T-helper 1 cell treated with Interleukin-12 subunit alpha and Interleukin-12 subunit beta and Interleukin-4 antibody, amounts not matched to agents 30 ng/mL and 1 ng/mL, for 36 hours (primary cell): ENCODE measurements at regions not wholly inside any gene's neighbourhood (a gene's known extent, or its start where the extent isn't known, plus 50 kb on each side); places are given as distances from the start of the nearest gene placed in this dataset.

Experiments
- intact Hi-C: fragments of 100-400 bp; cut with micrococcal nuclease; formaldehyde crosslinking; loops from one replicate; pipeline ENCODE4 v1.15.1; 2024

DNA sequence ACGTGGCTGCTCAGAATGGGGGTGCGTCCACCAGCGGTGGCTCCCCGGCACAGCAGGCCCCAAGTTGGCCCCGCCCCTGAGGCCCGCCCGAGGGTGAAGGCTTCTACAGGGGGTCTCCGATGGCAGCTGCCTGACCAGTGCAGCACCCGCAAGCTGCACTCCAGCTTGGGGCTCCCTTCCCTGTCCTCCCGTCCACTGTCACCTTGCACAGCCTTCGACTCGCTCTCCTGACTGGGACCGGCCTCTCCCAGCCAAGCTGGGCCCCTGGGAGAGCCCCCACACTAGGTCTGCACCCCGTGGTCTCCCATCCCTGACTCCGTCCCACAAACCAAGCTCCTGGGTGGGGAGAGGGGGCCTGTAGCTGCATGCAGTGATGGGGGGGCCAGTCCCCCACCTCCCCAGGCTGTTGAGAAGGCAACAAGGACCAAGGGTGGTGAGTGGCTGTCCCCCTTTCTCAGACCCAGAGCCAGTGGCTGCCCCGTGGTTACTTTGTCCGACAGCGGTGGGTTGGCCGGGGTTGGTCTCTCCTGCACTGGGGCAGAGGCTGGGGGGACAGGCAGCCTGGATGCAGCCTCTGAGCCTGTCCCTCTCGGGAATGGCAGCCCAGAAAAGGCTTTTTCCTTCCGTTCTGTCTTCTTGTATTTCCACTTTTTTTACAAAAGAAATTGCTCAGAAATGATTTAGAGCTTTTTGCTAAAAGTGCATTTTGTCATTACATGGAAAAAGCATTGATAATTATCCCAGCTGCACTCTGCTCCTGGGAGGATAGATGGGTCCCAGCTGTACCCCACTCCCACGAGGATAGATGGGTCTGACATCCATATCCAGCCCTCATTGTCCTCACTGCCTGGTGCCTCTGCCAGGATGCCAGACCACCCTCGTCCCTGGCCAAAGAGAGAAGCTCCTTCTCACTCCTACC is 217.0 kb downstream of the KIF26A start:
- intact Hi-C loops, result no loop called here

DNA sequence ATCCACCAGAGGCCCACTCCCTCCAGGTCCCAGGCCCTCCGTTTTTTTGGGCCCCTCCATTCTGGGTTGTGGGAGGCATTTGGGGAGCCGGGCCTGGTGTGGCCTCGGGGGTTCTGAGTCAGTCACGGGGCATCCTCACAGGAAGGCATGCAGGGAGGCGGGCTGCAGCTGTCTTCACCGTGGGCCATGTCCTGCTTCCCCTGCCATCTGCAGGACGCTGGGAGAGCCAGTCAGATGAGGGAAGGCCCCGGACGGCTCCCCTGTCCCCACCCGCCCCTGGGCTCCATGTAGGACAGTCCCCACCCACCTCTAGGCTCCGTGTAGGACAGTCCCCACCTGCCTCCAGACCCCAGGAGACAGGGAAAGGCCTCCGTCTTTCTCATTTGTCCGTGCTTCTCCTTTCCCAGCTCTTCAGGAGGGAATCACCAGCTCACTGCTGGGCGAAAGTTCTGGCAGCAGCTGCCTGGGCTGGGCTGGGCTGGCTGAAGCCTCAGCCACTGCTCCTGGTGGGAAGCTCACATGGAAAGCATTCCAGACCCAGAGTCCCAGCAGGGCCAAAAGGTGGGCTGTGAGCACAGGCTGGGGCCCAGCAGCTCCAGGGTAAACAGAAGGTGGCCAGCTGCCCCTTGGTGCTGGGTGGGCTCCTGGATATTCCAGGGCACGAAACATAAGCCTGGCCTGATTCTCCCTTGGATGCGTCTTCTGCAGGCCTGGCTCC is 217.8 kb downstream of the KIF26A start:
- intact Hi-C loops, result no loop called here

DNA sequence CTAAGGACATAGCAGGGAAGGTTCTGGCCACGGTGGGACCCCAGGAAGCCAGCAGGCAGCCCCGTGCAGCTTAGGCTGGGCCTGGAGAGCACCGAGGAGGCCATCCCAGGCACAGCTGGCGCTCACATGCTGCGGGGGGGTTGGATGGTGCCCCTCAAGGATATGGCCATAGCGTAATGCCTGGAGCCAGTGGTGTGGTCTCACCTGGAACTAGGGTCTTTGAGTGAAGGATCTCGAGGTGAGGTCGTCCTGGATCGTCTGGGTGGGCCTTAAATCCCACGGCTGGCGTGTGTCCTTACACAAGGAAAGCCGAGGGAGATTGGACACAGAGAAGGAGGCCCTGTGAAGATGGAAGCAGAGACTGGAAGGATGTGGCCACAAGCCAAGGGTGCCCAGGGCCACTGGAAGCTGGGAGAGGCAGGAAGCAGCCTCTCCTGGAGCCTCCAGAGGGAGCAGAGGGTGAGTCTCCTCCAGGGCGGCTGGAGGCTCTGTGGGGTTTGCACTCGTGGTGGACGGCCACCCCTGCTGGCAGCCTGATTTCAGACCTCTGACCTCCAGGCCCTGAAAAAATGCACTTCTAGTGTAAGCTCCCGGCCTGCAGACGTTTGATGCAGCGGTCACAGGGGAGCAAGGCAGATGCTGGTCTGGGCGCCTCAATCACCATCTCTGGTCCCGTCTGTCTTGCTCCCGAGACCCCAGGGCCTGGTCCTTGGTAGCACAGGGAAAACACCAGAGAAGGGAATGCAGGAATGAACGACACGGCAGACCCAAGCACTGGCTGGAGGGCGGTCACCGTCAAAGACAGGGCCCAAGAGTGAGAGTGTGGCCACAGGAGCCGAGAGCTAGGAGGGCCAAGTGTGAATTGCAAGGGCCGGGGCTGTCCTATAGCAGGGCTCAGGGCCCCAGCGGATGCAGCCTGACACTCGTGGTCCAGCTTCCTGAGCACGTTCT is 218.6 kb downstream of the KIF26A start:
- intact Hi-C loops, result no loop called here

DNA sequence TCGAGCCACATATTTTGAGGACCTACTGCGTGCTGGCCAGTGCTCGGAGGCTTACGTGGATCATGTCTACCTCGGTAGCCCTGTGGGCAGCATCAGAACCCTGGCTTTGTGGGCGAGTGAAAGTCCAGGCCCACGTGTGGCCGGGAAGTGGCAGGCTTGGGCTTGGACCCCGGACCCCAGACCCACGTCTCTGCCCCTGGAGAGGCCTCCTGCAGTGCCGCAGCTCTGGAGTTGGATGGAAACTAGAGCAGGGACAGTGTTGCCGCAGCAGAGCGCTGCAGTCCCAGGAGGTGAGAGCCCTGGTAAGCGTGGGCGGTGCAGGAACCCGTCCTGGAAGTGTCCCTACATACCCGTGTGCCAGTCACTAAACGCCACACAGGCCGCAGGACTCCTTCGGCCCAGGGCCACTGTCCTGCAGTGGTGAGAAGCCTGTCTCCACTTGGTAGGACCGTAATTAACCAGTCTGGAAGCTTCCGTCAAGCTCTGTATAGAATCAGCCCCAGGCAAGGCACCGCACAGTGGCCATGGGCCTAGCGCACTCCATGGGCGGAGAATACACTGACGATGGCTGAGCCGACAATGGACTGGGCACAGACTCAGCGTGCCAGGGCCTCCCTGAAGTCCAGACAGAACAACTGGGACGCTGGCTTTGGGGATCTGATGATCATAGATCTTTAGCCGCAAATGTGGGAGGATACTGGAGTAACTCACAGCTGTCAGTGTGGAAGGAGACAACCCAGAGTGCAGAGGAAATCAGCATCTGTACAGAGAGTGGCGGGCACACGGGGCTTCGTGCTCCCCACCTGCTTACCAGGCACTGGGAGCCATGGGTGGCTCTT is 219.5 kb downstream of the KIF26A start:
- intact Hi-C loops, result no loop called here

DNA sequence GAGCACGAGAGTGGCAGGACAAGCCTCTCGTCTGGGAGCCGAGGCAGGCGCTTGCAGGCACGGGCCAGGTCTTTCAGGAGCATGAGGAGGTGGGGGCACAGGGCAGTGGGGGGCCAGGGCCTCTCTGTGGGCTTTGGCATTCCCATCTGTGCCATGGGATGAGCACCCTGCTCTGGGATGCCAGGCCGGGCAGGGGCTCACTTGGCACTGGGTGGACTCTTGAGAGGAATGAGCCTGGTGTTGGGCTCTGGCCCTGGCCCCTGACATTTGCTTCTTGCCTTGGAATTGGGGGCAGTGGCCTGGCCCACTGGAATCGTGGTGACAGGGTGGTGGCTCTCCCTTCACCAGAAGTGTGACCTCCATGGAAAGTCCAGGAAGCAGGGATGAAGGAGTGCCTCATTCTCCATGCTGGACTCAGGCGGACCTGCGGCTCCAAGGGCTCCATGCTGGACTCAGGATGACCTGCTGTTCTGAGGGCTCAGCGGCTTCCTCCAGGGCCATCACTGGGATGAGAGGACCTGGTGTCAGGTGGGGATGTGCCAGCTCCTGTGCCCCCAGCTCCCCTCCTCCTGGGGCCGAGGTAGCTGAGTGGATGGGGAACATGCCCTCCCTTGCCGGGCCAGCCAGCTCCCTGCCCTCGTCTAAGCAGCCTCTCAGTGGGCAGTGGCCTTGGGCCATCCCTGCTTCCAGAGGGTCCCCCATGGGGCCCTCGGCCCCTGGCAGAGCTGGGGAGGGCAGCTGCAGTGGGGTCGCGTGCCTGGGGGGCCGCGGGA is 220.3 kb downstream of the KIF26A start:
- intact Hi-C loops, result no loop called here

DNA sequence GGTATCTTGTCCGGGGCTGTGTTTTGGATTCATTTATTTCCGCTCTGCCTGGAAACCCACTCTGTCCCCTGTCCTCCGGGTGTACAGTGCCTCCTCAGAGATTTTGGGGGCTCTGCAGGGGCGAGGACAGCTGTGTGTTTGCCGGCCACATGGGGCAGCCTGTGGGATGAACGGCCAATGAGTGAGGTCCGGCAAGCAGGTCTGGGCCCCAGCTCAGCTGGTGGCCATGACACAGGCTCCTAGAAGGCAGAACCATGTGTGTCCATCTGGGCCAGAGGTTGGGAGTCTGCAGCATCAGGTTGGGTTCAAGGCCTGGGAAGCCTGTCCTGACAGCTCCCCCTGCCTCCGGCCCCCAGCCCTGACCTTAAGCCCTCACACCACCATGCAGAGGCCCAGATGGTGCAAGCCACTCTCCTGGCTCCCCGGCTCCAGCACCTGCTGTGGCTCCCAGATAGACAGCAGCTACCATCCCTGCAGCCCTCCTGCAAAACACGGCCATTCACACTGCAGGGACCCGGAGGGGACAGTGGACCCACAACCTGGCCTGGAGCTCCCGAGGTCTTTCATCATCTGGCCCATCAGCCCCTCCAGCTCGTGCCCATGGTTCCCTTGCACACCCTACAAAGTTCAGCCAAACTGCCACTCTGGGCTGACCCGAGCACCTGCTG is 220.1 kb upstream of the C14orf180 start:
- intact Hi-C loops, result no loop called here

DNA sequence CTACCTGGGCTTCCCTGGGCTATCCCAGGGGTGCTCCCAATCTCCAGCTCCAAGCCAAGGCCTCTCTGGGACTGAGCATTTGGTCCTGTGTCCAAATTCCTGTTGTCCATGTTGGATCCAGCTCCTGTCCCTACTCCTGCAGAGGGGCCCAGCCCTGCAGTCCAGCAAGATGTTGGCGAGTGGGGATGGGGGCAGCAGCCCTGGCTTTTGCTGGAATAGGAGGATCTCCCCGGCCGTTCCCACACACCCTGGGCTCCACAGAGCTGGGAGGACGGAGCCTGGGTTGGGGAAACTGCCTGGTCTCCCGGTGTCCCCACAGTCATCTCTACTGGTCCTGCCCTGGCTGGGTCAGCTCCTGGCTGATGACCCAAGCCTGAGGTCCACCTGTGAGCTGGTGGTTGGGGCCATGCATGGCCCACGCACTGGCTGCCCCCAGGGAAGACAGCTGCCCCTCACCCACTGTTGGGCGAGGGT is 219.6 kb upstream of the C14orf180 start:
- intact Hi-C loops, result no loop called here

DNA sequence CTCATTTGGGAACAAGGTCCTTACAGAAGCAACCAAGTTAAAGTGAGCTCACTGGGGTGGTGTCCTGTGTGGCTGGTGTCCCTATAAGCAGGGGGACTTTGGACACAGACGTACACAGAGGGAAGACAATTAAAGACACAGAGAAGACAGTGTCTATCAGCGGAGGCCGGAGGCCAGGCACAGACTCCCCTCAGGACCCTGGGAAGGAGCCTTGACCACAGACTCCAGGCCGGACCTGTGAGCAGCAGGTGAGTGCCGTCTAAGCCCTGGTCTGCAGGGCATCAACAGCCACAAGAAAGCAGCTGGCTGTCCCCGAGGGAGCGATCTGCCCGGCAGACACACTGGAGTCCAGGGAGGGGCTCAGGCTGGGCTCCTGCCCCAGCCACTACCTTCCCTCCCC is 219.1 kb upstream of the C14orf180 start:
- intact Hi-C loops, result no loop called here

DNA sequence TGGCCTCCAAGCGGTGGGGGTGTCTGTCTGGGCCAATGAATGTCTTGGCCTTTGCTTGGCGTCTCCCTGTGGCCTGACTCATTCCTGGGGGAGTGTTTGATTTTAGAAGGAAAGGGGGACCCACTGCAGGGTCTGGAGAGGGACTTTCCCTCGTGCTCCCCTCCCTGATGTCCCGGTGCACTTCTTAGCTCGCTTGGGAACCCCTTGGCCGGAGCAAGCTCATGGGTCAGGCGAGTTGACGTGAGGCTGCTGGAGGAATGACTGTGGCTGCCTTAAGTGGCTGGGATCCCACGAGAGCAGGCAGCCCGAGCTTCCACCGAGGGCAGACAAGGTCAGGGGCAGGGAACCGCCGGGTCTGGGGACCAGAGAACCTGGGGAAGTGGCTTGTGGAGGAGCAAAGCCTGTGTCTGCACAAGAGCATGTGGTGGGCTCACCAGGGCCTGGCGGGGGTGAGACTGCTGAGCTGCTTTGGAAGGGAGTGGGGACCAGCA is 218.4 kb upstream of the C14orf180 start:
- intact Hi-C loops, result no loop called here

DNA sequence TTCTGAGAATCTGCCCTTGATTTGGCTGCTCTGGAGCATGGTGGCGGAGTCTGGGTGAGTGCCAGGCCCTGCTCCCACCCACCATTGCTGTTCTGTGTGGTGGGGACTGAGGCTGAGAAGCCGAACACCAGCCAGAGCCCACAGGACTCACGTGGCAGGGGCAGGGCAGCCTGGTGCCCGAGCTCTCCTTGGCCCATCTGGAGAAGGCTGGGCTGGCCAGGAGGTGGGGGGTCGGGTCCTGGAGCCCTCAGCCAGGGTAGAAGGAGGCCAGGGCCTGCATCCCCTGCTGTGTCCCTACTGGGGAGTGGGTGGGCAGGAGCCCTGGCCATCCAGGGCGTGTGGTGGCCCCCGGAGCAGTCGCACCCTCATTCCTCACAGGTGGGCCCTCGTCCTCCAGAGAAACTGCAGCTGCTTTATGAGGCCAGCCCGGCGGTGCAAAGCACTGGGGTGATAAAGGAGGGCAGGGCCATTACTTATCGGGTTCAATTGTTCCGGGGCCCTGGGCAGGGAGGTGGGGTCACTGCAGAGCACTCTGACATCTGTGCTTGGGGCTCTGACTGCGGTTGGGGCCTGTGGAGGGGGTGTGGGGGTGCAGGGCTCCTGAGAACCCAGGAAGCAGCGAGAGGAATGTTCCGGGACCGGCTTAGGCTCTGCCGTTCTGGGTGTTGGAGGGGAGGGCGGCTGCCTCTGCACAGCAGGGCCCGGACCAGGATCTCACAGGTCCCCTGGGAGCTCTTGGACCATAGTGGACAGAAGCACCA is 217.5 kb upstream of the C14orf180 start:
- intact Hi-C loops, result no loop called here

DNA sequence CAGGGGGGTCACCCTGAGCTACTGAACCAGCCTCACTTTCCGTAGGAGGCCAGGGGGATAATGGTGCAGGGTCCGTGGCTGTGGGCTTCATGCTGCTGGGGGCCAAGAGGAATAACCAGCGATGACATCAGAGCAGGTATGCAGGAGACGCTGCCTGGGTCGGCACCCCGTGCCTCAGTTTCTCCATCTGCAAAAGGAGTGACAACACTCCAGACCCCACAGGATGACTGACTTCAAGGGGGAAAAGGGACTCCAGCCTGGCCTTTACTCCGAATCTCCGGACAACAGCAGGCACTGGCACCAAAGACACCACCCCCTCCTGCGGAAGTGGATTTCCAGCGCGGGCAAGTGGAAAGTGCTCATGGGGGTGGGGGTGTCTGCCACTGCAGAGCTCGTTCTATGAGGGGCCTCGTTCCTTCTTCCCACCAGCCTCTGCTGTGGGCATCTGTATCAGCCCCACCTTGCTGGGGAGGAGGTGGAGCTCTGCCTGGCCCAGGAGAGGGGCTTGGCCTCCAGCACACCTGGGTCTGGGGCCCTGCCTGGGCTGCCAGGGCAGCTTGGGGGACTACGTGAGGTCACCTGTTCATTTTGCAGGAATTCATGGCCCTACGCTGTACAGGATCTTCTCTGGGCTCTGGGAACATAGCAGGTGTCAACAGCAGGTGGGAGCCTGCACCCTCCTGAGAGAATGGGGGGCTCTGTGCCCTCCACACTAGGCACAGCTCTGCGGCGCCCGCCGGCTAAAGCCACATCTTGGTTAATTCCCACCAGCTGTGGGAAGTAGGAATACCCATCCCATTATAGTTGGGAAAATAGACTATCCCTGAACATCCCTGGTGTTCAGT is 216.6 kb upstream of the C14orf180 start:
- intact Hi-C loops, result no loop called here

DNA sequence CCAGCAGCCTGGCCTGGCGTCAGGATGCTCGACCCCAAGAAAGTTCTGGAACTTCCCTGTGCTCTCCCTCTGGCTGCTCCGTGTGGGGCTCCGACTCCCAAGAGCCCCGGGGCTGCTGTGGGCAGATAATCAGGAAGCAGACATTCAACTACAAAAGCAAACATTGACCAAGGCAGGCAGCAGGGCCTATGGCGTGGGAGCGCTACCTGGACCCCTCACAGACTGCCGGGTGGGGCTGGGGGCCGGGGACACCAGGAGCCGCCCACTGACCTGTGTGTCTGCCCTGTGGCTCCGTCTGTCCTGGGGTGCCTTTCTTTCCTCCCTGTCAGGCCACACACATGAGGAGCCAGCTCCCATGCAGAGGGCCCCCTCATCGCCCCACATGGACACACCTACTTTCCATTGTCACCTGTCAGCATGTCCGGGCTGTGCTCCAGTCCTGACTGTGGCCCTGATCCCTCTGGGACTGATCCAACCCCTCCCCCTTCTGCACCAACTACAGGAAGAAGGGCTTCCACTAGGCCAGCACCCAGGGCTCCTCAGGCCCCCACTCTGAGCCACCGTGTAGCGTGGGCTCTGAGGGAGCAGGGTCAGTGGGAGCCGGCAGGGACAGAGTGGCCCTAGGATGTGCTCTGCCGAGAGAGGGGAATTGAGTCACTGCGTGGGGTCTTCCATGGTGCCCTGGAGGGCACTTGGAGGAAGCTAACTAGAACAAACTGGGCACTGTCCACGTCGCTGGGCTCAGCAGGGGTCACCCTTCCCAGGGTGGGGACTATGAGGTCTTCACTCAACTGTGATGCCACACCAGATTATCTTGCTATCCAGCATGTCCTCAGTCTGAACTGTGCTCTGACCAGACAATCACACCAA is 215.4 kb upstream of the C14orf180 start:
- intact Hi-C loops, result no loop called here

DNA sequence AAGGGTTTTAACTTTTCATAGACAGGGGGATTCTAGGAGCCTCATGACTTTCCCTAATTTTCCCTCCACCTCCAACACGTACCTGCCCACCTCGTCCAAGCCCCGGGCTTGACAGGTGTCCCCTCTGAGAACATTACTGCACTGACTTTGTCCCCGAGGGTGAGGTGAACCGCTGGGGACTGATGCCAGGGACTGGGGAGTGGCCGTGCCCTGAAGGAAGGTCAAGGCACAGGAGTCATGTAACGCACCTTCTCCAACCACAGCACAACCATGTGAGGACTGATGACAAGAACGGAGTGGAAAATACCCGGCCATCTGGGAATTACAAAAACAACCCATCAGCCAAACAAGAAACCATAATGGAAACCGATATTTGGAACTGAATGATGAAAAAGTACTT is 214.7 kb upstream of the C14orf180 start:
- intact Hi-C loops, result loop anchor here (1.0 kb wide), 1 partner anchor 19 kb away; no protein-coding TSS in a partner anchor

DNA sequence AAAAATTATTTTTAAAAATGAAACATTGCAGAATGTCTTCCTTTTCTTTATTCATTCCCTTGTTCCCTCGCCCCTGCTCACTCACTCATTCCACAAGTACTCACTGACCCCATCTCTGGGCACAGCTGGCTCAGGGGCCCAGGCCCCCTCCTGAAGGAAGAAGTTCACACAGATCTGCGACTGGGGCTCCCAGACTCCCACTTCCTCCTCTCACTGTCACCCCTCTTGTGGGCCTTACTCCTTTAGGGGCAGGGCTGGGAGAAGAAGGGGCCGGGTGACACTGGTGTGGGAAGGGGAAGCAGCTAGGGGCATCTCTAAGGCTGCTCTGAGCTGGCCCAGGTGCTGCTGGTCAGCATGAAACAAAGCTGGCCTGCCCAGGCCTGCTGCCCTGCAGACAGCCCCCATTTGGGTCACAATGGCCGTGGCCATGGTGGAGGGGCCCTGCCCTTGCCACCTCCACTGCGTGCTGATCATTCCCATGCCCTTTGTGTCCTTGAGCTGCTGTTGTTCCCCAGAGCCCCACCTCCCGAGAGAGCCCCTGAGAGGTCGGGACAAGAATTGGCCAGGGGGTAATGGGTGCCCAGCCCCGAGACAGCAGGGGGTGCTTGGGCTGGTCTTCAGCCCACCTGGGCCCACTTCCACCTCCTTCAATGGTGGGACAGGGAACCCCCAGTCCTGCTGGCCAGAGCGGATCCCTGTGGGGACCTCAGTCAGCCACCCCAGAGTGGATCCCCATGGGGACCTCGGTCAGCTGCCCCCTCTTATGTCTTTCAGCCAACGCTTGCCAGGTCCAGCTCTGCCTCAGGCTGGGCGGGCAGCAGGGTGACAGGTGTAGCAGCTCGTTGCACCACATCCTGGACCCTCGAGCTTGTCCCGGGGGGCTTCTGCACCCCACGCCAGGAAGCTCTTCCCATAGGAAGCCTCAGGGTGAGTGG is 212.4 kb upstream of the C14orf180 start:
- intact Hi-C loops, result no loop called here
